ENCODE measurements at regions not wholly inside any gene's neighbourhood (a gene's known extent, or its start where the extent isn't known, plus 50 kb on each side); places are given as distances from the start of the nearest gene placed in this dataset.

- DNase-seq, result no peak
These were observed 201.3 kb upstream of the BTBD3 start for GRCh38 chr20:11716239-11716944.

DNA sequence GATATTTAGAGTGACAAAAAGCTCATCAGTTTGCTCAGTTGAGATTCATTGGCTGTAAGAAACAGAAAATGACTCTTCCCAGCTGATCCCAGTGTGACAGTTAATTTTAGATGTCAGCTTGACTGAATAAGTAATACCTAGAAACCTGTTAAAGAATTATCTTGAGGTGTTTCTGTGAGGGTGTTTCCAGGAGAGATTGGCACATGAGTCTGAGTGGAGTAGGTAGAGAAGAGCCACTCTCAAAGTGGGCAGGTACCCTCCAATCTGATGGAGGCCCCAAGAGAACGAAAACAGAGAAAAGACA is 200.8 kb upstream of the BTBD3 start:
- no peak for DNase-seq

DNA sequence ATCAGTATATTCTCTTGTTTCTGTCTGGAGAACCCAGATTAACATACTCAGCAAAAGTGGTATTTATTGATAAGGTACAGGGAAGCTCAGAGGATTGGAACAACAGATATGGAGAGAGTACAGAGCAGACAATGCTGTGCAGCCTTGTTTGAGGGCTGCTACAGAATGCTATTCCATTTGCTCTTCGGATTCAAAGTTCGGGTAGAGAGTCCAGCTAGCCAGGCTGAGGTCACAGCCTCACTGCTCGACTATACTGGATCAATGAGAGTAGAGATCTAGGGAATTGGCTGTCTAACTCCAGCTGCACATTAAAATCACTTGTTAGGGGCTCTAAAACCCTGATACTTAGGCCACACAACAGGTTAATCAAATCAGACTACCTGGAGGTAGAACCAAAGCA is 200.1 kb upstream of the BTBD3 start:
- DNase-seq, result no peak

- no peak for DNase-seq
These were observed 199.1 kb upstream of the BTBD3 start for GRCh38 chr20:11718474-11719094.

DNA sequence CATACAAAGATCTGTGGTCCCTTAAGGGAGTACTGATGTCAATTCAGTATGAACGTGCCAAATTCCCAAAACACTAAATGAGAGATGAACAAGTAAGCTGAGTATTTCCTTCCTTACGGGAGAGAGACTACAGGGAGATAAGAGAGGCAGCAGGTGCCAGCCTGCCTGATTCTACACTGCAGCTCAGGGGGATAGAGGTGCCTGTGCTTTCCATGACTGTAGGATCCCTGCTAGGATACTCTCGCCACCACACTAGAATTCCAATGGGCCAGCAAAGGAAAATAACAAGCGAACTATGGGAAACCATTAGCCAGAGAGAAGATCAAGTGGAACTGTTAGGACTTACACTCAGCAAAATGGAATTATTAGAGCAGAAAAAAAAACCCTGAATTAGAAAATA is 198.5 kb upstream of the BTBD3 start:
- DNase-seq, result no peak

- DNase-seq, result no peak
These were observed 196.3 kb upstream of the BTBD3 start for GRCh38 chr20:11721411-11721810.

DNA sequence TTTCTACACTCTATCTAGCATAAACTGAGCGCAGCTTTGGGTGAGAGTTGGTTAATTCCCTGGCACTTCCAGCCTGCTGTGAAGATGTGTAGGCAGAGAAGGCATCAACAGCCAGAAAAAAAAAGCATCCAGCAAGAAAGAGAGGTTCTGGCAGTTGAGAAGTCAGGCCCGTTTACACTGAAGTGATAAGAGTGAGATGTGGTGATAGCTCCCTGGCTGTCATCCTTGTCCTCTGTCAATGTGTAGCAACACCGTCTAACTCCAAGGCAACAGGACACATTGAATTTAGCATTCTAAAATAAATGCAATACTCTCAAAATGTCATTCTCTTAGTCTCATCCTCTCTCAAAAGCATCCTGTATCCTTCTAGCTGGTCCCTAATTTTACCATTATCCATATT is 193.6 kb upstream of the BTBD3 start:
- DNase-seq, result no peak

DNA sequence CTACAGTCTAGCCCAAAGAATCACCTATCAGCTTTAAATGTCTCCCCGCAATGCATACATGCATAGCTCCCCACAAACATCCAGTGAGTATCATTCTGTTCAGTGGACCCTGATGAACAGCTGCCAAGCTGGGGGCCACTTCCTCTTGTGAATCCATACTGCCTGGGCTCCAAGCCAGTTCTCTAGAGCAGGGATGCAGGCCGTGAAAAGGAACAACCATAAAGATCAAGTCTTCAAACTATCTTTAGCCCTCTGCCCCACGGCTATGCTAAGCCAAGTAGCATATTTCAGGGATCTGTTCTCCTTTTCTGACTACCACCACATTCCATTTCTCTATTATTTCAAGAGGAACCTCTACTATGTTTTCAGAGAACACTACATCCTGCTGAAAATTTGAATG is 191.7 kb upstream of the BTBD3 start:
- no peak for DNase-seq

- DNase-seq, result no peak
These were observed 190.0 kb upstream of the BTBD3 start for GRCh38 chr20:11727708-11728107.

GRCh38 chr20:11728937-11729336 is 188.8 kb upstream of the BTBD3 start:
- DNase-seq, result no peak

DNA sequence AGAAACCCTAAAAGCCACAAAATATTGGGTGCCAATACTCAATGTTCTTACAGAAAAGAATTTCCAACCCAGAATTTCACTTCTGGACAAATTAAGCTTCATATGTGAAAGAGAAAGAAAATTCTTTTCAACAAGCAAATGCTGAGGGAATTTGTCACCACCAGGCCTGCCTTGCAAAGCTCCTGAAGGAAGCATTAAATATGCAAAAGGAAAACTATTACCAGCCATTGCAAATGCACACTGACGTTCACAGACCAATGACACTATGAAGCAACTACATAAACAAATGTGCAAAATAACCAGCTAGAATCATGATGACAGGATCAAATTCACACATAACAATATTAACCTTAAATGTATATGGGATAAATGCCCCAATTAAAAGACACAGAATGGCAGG is 187.9 kb upstream of the BTBD3 start:
- no peak for DNase-seq

DNA sequence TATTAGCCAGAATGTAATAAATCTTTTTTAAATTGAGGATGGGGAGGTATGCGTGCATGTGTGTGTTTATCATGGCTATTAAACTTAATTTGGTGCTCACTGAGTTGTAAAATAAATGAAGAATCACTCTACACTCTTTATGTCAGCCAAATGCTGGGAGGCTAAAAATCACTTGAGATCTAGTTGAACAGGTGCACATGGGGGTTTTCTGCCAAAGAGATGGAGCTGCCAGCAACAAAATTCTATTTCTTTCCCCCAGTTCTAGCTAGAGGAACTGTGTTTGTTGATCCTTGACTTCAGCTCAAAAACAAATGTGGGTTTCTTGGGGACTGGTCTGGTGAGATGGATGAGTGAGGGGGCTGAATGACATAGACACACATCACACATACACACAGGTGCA is 183.3 kb upstream of the BTBD3 start:
- DNase-seq, result peak; percentile 66

DNA sequence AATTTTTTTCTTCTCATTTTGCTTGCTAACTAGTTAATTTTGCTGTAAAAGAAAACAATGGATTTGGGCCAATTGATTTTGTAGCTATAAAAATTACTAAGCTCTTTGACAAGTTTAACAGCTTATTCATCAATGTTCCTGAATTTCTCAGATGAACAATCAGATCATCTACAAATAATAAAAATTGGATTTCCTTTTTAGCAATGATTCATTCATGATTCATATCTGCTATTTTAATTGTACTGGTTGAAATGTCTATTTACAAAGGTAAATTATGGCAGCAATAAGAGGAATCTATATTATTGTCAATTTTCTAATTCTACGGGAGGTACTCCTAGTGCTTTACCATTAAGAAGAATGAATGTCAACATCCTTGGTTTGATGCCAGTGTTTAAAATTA is 178.8 kb upstream of the BTBD3 start:
- no peak for DNase-seq

DNA sequence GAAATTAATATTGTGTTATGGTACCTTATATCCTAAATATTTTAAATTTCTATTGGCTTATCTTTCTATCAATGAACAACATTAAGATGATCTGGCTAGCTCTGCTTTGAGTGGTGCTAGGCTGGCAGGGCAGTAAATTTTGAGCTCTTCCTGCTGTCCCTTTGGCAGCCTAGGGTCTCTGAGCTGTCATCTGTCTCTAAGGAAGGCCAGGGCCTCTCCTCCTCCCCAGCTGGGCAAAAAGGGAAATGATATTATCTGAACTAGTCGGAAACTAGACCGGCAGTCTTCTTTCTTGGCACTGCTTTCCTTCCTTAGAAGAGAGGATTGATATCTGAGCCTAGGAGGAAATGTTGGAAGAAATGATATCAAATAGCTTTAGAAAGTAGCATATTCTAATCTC is 176.7 kb upstream of the BTBD3 start:
- DNase-seq, result no peak

- no peak for DNase-seq
These were observed 172.5 kb upstream of the BTBD3 start for GRCh38 chr20:11745145-11745544.

- no peak for DNase-seq
These were observed 169.3 kb upstream of the BTBD3 start for GRCh38 chr20:11748436-11748835.

- no peak for DNase-seq
These were observed 165.4 kb upstream of the BTBD3 start for GRCh38 chr20:11752336-11752735.

DNA sequence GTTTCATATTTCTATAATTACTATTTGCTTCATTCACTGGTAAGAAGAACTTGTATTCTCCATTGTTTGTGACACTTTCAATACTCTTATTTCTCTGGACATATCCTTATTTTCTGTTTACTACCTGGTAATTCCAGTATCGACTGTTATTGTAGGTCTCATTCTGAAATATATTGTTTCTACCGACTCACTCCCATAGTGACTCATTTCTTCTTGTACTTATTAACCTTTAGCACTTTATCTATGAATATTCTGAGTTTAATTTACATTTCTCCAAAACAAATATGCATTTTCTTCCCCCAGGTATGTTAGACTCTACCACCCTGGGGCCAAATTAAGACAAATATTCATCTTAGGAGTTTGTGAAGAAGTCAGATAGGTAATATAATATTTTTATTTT is 164.5 kb upstream of the BTBD3 start:
- DNase-seq, result no peak

GRCh38 chr20:11754451-11754850 is 163.2 kb upstream of the BTBD3 start:
- DNase-seq, result no peak

GRCh38 chr20:11755071-11755841 is 162.4 kb upstream of the BTBD3 start:
- DNase-seq, result no peak

- DNase-seq, result no peak
These were observed 156.2 kb upstream of the BTBD3 start for GRCh38 chr20:11761497-11761896.

DNA sequence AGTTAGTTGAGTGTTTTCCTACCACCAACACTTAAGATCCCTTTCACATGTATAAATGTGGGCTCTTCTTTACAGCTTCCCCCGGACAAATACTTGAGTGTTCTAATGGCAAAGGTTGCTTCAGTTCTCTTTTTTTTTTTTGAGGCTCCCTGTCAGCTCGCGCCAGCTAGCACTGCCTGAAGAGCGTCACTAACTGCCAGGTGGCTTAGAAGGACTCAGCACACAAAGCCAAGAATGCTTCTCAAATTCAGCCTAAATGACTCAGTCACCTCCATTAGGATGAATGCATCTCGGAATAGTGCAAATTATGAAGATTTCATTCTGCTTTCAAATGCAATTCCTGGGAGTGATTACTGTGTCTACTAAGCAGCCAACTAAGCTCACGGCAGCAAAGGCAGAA is 150.7 kb upstream of the BTBD3 start:
- DNase-seq, result no peak

- DNase-seq, result no peak
These were observed 147.9 kb upstream of the BTBD3 start for GRCh38 chr20:11769825-11770224.

- DNase-seq, result no peak
These were observed 145.4 kb upstream of the BTBD3 start for GRCh38 chr20:11772226-11772730.
